Keratinocyte (primary cell): ENCODE measurements at regions not wholly inside any gene's neighbourhood (a gene's known extent, or its start where the extent isn't known, plus 50 kb on each side); places are given as distances from the start of the nearest gene placed in this dataset.

Source experiments
- CTCF ChIP-seq, 3 experiments: IDR thresholded peaks in 1 of 3; conservative IDR thresholded peaks in 1 of 3; optimal IDR thresholded peaks in 1 of 3; 2 replicates in 2 of 3; 3 replicates in 1 of 3; pipeline versions ENCODE3 to v1.5.1; 2011; ENCODE audit warnings: low read length in 3 of 3, mild to moderate bottlenecking in 3 of 3, moderate library complexity in 2 of 3, control low read depth in 1 of 3, inconsistent platforms in 1 of 3; ENCODE audit not compliant: insufficient read depth in 2 of 3; ENCODE audit errors: extremely low read depth in 1 of 3
- EZH2 ChIP-seq: IDR thresholded peaks from one replicate; pipeline ENCODE4 v1.6.1; 2012; ENCODE audit warnings: inconsistent platforms, mild to moderate bottlenecking, low read length, moderate library complexity

GRCh38 chr20:52744441-52744840, 227.7 kb upstream of the TSHZ2 start:
- no peak for TF ChIP-seq CTCF (optimal IDR thresholded peaks at IDR 0.05 in 1 of 3, IDR thresholded peaks at IDR 0.05 in 1 of 3, conservative IDR thresholded peaks at IDR 0.05 in 1 of 3; ENCODE audit: extremely low read depth in 1 of 3, insufficient read depth in 2 of 3, low read length in 3 of 3)
- no peak for TF ChIP-seq EZH2
